Stimulated activated CD4-positive, alpha-beta T cell treated with anti-CD3 and anti-CD28 coated beads, Interleukin-1b, Interleukin-23, amount 100 ng/mL, for 24 hours (primary cell): ENCODE measurements at regions not wholly inside any gene's neighbourhood (a gene's known extent, or its start where the extent isn't known, plus 50 kb on each side); places are given as distances from the start of the nearest gene placed in this dataset.
A peak's percentile ranks its signal among the peaks of the same experiment; 100 is the strongest.
"Not testable (repeated sequence)": the region's sequence is repeated elsewhere in the genome, so short reads cannot be mapped to it uniquely, and the experiment has no call there.

ENCODE experiments used
- DNase-seq, 4 experiments: peaks; one replicate each; pipeline ENCODE4 v3.0.0-alpha.2; 2020; ENCODE audit warnings: low read depth in 4 of 4, low spot score in 1 of 4

GRCh38 chr10:30534465-30535144, 94.9 kb downstream of the LYZL2 start:
- DNase-seq: peak; percentile 47 to 58 (median 50)

DNA sequence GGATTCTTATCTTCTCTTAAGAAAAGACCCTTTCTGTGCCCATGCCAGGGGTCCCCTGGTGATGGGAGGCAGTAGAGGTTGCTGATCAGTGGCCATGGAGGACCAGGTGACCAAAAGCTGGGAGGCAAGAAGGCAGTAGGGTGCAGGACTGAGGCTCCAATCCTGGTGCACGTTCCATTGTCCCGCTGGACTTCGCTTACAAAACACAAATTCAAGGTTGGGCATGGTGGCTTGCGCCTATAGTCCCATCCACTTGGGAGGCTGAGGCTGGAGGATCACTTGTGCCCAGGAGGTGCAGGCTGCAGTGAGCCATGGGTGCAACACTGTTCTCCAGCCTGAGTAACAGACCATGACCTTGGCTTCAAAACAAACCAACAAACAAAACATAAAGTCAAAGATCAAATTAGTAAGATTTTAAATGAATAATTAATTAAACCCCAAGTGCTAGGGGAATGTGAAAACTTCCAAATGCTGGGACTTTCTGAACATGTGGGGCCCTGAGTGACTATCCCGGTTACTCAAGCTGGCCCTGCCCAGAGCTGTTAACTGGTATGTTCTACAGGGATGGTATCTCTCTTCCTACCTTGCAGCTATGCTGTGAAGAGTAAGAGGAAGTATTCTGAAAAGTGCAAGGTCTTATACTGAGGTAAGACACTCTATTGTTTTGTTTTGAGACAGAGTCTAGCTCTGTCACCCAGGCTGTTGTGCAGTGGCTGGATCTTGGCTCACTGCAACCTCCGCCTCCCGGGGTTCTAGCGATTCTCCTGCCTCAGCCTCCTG, 97.6 kb downstream of the LYZL2 start:
- no peak for DNase-seq

DNA sequence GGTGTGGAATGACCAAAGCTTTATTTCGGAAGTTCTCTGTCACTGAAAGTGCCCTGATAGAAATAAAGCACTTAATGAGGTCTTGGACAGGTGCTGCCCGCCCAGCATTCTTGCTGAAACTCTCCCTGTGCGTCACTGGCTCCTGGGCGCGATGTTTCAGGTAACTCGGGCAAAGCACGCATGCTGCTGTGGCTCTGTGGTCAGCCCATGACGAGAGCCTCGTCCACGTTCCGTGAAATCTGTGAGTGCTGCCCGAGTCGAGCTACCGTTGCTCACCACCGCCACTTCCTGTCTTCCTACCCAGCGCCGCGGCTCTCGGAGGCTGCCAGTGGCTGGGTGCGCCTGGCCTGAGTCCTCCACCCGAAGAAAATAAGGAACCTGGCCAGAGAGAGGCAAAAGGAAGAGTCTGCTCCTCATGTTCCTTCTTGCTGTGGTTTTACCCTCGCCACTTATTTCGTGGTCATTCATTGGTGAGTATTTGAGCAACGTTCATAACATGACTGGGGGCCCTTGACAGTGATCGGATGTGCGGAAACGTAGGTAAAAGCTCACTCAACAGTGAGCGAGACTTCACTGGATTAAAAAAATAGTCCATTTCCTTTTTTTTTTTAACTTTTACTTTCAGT, 95.5 kb downstream of the MAP3K8 start:
- peak; percentile 17 to 52 (median 35) for DNase-seq

DNA sequence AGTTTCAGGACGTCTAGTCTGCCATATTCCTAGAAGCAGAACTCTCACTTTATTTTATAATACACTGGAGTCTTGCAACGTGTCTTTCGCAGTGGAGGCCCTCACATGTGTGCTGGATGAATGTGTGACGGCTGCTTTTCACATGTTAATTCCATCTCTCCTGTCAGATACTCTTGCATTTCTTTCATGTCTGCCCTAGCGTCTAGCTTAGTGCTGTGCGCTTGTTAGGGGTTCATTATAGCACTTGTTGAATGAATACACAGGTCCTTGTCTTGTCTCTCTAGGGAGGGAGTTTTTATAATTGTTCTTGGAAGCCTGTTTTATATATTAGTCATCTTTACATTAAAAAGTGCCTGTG, 94.4 kb downstream of the MAP3K8 start:
- no peak for DNase-seq

GRCh38 chr10:30527623-30528428, 93.8 kb downstream of the MAP3K8 start:
- DNase-seq: no peak

DNA sequence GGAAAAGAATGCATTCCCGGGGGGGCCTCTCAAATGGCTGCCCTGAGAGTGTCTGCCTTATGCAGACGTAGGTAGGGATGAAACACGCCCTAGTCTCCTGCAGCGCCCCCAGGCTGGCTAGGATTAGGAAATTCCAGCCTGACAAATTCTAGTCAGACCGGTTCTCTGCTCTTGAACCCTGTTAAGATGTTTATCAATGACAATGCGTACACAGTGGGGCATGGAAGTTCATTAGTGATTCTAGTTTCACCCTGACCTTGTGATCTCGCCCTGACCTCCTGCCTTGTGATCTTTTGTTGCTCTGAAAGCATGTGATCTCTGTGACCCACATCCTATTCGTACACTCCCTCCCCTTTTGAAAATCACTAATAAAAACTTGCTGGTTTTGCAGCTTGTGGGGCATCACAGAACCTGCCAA, 88.7 kb downstream of the MAP3K8 start:
- DNase-seq: not testable (repeated sequence)

- DNase-seq: no peak
Measured at GRCh38 chr10:30518907-30519306, 84.9 kb downstream of the MAP3K8 start.
